ENCODE measurements at regions not wholly inside any gene's neighbourhood (a gene's known extent, or its start where the extent isn't known, plus 50 kb on each side); places are given as distances from the start of the nearest gene placed in this dataset.

GRCh38 chr2:172376505-172377125, 50.8 kb upstream of the ITGA6 start:
- H3K4me2 ChIP-seq: no peak overlapping the region
- no peaks in the 10 kb centered on the region for H3K27me3 ChIP-seq (ENCODE audit: insufficient read depth)
- no peaks in the 10 kb centered on the region for H3K9me3 ChIP-seq
- no peaks in the 10 kb centered on the region for H4K20me1 ChIP-seq (ENCODE audit: insufficient read depth)
- H3K79me2 ChIP-seq (ENCODE audit: insufficient read depth): no peaks in the 10 kb centered on the region
- H3K4me3 ChIP-seq (ENCODE audit: low read depth in 2 of 2, low read length in 1 of 2): no peak overlapping the region
- POLR2A ChIA-PET: no interaction called here
- CTCF ChIA-PET: no interaction called here
- H3K9me2 ChIP-seq: no peaks in the 10 kb centered on the region
- no peaks in the 10 kb centered on the region for H3F3A ChIP-seq (replicated peaks; ENCODE audit: insufficient read depth)
- H3K36me3 ChIP-seq (replicated peaks in 1 of 2; ENCODE audit: control insufficient read depth in 1 of 2, insufficient read depth in 2 of 2, low read length in 1 of 2): no peaks in the 10 kb centered on the region
- H3K9ac ChIP-seq: no peak overlapping the region
- TF ChIP-seq REST (IDR thresholded peaks at IDR 0.05; ENCODE audit: low read depth, low read length) (no peak), USF1 (IDR thresholded peaks at IDR 0.05; ENCODE audit: borderline replicate concordance, low read depth) (no peak), GABPA (IDR thresholded peaks at IDR 0.05; ENCODE audit: low read depth) (no peak), SMC3 (IDR thresholded peaks at IDR 0.05; ENCODE audit: low read depth, low read length) (no peak), NFIC (IDR thresholded peaks at IDR 0.05; ENCODE audit: borderline replicate concordance) (no peak), ELF1 (IDR thresholded peaks at IDR 0.05) (no peak), POLR2AphosphoS5 (IDR thresholded peaks at IDR 0.05; ENCODE audit: low read depth, low read length) (no peak), RXRA (IDR thresholded peaks at IDR 0.05; ENCODE audit: borderline replicate concordance, low read depth) (no peak), FOXJ3 (CRISPR knock-in tag; IDR thresholded peaks at IDR 0.05) (no peak), JUND (IDR thresholded peaks at IDR 0.05) (no peak)
- H3K27ac ChIP-seq (ENCODE audit: low read depth in 2 of 2, low read length in 1 of 2): no peak overlapping the region
- no peak for DNase-seq
- 75% methylated on average over 5 of the region's 5 CpGs for WGBS (ENCODE audit: low lambda C conversion rate)
- H2AFZ ChIP-seq (ENCODE audit: low read depth): no peak overlapping the region
- H3K4me1 ChIP-seq (ENCODE audit: control insufficient read depth in 1 of 2, insufficient read depth in 2 of 2, low read depth in 1 of 2, low read length in 1 of 2): peaks cover 0 to 2% of the 10 kb centered on the region in 2 experiments; a peak in 1 of 4 replicates

GRCh38 chr2:172377408-172377807, 50.0 kb upstream of the ITGA6 start:
- Histone ChIP-seq H3K27me3 (ENCODE audit: insufficient read depth) (no peaks in the 10 kb centered on the region), H3F3A (replicated peaks; ENCODE audit: insufficient read depth) (no peaks in the 10 kb centered on the region), H3K79me2 (ENCODE audit: insufficient read depth) (no peaks in the 10 kb centered on the region), H3K9me2 (no peaks in the 10 kb centered on the region), H2AFZ (ENCODE audit: low read depth) (no peak overlapping the region), H3K4me1 (ENCODE audit: control insufficient read depth in 1 of 2, insufficient read depth in 2 of 2, low read depth in 1 of 2, low read length in 1 of 2) (peaks cover 0 to 2% of the 10 kb centered on the region in 2 experiments; a peak in 1 of 4 replicates), H3K36me3 (replicated peaks in 1 of 2; ENCODE audit: control insufficient read depth in 1 of 2, insufficient read depth in 2 of 2, low read length in 1 of 2) (no peaks in the 10 kb centered on the region), H3K9me3 (no peaks in the 10 kb centered on the region), H3K4me2 (no peak overlapping the region), H3K9ac (no peak overlapping the region), H3K4me3 (ENCODE audit: low read depth in 2 of 2, low read length in 1 of 2) (no peak overlapping the region), H4K20me1 (ENCODE audit: insufficient read depth) (no peaks in the 10 kb centered on the region), H3K27ac (ENCODE audit: low read depth in 2 of 2, low read length in 1 of 2) (no peak overlapping the region)
- ChIA-PET POLR2A (no interaction called here), CTCF (no interaction called here)
- DNase-seq: no peak
- WGBS (ENCODE audit: low lambda C conversion rate): 83% methylated on average over 3 of the region's 3 CpGs
- TF ChIP-seq FOXM1 (IDR thresholded peaks at IDR 0.05; ENCODE audit: low read depth) (no peak), NRF1 (IDR thresholded peaks at IDR 0.05; ENCODE audit: low read depth, low read length) (no peak), REST (IDR thresholded peaks at IDR 0.05; ENCODE audit: low read depth, low read length) (no peak), JUND (IDR thresholded peaks at IDR 0.05) (no peak), CHD2 (IDR thresholded peaks at IDR 0.05; ENCODE audit: low read length, partially characterized antibody) (no peak), USF1 (IDR thresholded peaks at IDR 0.05; ENCODE audit: borderline replicate concordance, low read depth) (no peak), RFX5 (IDR thresholded peaks at IDR 0.05; ENCODE audit: low read length) (no peak), IRF3 (IDR thresholded peaks at IDR 0.05; ENCODE audit: low read depth, low read length) (no peak), MAX (IDR thresholded peaks at IDR 0.05; ENCODE audit: low read depth) (no peak), RCOR1 (IDR thresholded peaks at IDR 0.05; ENCODE audit: low read length) (no peak), FOSL2 (IDR thresholded peaks at IDR 0.05; ENCODE audit: borderline replicate concordance, low read depth) (no peak), POLR2AphosphoS5 (IDR thresholded peaks at IDR 0.05; ENCODE audit: low read depth, low read length) (no peak)
